NCI-H1092 treated with DMSO at 0.1 percent for 48 hours (cell line): ENCODE measurements at regions not wholly inside any gene's neighbourhood (a gene's known extent, or its start where the extent isn't known, plus 50 kb on each side); places are given as distances from the start of the nearest gene placed in this dataset.

Experiments used
- DNase-seq: peaks from one replicate; lab custom pipeline; 2025; lab: John Stamatoyannopoulos, UW

- peak; percentile 95 for DNase-seq
Observed at GRCh38 chr14:44712024-44712815, 205.1 kb upstream of the FSCB start.

- no peak for DNase-seq
Observed at GRCh38 chr14:44701563-44702263, 194.6 kb upstream of the FSCB start.

- no peak for DNase-seq
Observed at GRCh38 chr14:44700694-44701093, 193.6 kb upstream of the FSCB start.

GRCh38 chr14:44700184-44700583 lies 193.1 kb upstream of the FSCB start:
- no peak for DNase-seq

- no peak for DNase-seq
Observed at GRCh38 chr14:44699391-44699790, 192.3 kb upstream of the FSCB start.

GRCh38 chr14:44669496-44669895 lies 162.4 kb upstream of the FSCB start:
- no peak for DNase-seq

- DNase-seq, result no peak
Observed at GRCh38 chr14:44663136-44663535, 156.1 kb upstream of the FSCB start.

GRCh38 chr14:44662250-44662891 lies 155.3 kb upstream of the FSCB start:
- DNase-seq, result no peak

- no peak for DNase-seq
Observed at GRCh38 chr14:44658389-44658696, 151.3 kb upstream of the FSCB start.

GRCh38 chr14:44657696-44658388 lies 150.8 kb upstream of the FSCB start:
- DNase-seq, result peak; percentile 89

GRCh38 chr14:44657203-44657602 lies 150.1 kb upstream of the FSCB start:
- DNase-seq, result no peak

GRCh38 chr14:44654591-44654990 lies 147.5 kb upstream of the FSCB start:
- no peak for DNase-seq

- DNase-seq, result no peak
Observed at GRCh38 chr14:44653641-44654040, 146.6 kb upstream of the FSCB start.

GRCh38 chr14:44652640-44653039 lies 145.6 kb upstream of the FSCB start:
- no peak for DNase-seq

- DNase-seq, result no peak
Observed at GRCh38 chr14:44649061-44649460, 142.0 kb upstream of the FSCB start.

GRCh38 chr14:44640416-44640815 lies 133.3 kb upstream of the FSCB start:
- no peak for DNase-seq

GRCh38 chr14:44639781-44640385 lies 132.8 kb upstream of the FSCB start:
- no peak for DNase-seq

- no peak for DNase-seq
Observed at GRCh38 chr14:44634692-44635091, 127.6 kb upstream of the FSCB start.

- DNase-seq, result no peak
Observed at GRCh38 chr14:44626423-44626822, 119.3 kb upstream of the FSCB start.

- no peak for DNase-seq
Observed at GRCh38 chr14:44625098-44625497, 118.0 kb upstream of the FSCB start.

- no peak for DNase-seq
Observed at GRCh38 chr14:44620121-44621019, 113.3 kb upstream of the FSCB start.
